Keratinocyte (primary cell): ENCODE measurements at regions not wholly inside any gene's neighbourhood (a gene's known extent, or its start where the extent isn't known, plus 50 kb on each side); places are given as distances from the start of the nearest gene placed in this dataset.

Experiments
- EZH2 ChIP-seq: IDR thresholded peaks from one replicate; pipeline ENCODE4 v1.6.1; 2012; ENCODE audit warnings: inconsistent platforms, mild to moderate bottlenecking, low read length, moderate library complexity
- TF ChIP-seq, protein P1 (sequence below), 3 experiments: IDR thresholded peaks in 1 of 3; conservative IDR thresholded peaks in 1 of 3; optimal IDR thresholded peaks in 1 of 3; 2 replicates in 2 of 3; 3 replicates in 1 of 3; pipeline versions ENCODE3 to v1.5.1; 2011; ENCODE audit warnings: low read length in 3 of 3, mild to moderate bottlenecking in 3 of 3, moderate library complexity in 2 of 3, control low read depth in 1 of 3, inconsistent platforms in 1 of 3; ENCODE audit not compliant: insufficient read depth in 2 of 3; ENCODE audit errors: extremely low read depth in 1 of 3

- TF ChIP-seq, protein P1, sequence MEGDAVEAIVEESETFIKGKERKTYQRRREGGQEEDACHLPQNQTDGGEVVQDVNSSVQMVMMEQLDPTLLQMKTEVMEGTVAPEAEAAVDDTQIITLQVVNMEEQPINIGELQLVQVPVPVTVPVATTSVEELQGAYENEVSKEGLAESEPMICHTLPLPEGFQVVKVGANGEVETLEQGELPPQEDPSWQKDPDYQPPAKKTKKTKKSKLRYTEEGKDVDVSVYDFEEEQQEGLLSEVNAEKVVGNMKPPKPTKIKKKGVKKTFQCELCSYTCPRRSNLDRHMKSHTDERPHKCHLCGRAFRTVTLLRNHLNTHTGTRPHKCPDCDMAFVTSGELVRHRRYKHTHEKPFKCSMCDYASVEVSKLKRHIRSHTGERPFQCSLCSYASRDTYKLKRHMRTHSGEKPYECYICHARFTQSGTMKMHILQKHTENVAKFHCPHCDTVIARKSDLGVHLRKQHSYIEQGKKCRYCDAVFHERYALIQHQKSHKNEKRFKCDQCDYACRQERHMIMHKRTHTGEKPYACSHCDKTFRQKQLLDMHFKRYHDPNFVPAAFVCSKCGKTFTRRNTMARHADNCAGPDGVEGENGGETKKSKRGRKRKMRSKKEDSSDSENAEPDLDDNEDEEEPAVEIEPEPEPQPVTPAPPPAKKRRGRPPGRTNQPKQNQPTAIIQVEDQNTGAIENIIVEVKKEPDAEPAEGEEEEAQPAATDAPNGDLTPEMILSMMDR (optimal IDR thresholded peaks at IDR 0.05 in 1 of 3, IDR thresholded peaks at IDR 0.05 in 1 of 3, conservative IDR thresholded peaks at IDR 0.05 in 1 of 3; ENCODE audit: extremely low read depth in 1 of 3, insufficient read depth in 2 of 3, low read length in 3 of 3) = no peak
- TF ChIP-seq EZH2 = no peak
These were observed 516.0 kb downstream of the PCDH7 start for GRCh38 chr4:31236020-31236638.
